B cell (primary cell): ENCODE measurements at regions not wholly inside any gene's neighbourhood (a gene's known extent, or its start where the extent isn't known, plus 50 kb on each side); places are given as distances from the start of the nearest gene placed in this dataset.
"Not testable (repeated sequence)": the region's sequence is repeated elsewhere in the genome, so short reads cannot be mapped to it uniquely, and the experiment has no call there.

ENCODE experiments used
- CTCF ChIP-seq: fragments of 200-600 bp; IDR thresholded peaks from one replicate; pipeline ENCODE4 v1.8.0; 2022; ENCODE audit warnings: antibody characterized with exemption, mild to moderate bottlenecking
- EZH2 ChIP-seq: IDR thresholded peaks from 2 replicates; pipeline ENCODE4 v1.6.1; 2012; ENCODE audit warnings: borderline replicate concordance, low read depth, mild to moderate bottlenecking, moderate library complexity, low read length; ENCODE audit not compliant: insufficient read depth, poor library complexity, severe bottlenecking

GRCh38 chr6:27808242-27809066 is 103.7 kb downstream of the OR2B2 start:
- not testable (repeated sequence) for TF ChIP-seq CTCF, EZH2
